GM23338 (cell line): ENCODE measurements at regions not wholly inside any gene's neighbourhood (a gene's known extent, or its start where the extent isn't known, plus 50 kb on each side); places are given as distances from the start of the nearest gene placed in this dataset.

ENCODE experiments used
- CREB1 ChIP-seq: fragments of 250-450 bp; sonication (Bioruptor Pico); IDR thresholded peaks from 2 replicates; pipeline ENCODE4 v1.5.0; 2020; ENCODE audit warnings: low read depth, mild to moderate bottlenecking, moderate library complexity
- EZH2 ChIP-seq: fragments of 200-600 bp; sonication (generic); IDR thresholded peaks from one replicate; pipeline ENCODE4 v1.8.0; 2017; ENCODE audit warnings: antibody characterized with exemption, mild to moderate bottlenecking, low read depth; ENCODE audit not compliant: unreplicated experiment
- POLR2AphosphoS5 ChIP-seq: IDR thresholded peaks from 2 replicates; pipeline ENCODE4 v1.6.1; 2016; ENCODE audit warnings: antibody characterized with exemption, low read depth
- TF ChIP-seq, protein P1 (sequence below), 2 experiments: fragments of 200-600 bp in 1 of 2; sonication (generic) in 1 of 2; conservative IDR thresholded peaks; 2 replicates each; pipeline versions ENCODE4 v1.5.1 to v1.6.1; 2016 to 2017; ENCODE audit warnings: antibody characterized with exemption in 2 of 2, low read depth in 2 of 2, mild to moderate bottlenecking in 2 of 2, moderate library complexity in 1 of 2

GRCh38 chr10:78460204-78460603, 426.5 kb downstream of the RPS24 start:
- TF ChIP-seq, protein P1, sequence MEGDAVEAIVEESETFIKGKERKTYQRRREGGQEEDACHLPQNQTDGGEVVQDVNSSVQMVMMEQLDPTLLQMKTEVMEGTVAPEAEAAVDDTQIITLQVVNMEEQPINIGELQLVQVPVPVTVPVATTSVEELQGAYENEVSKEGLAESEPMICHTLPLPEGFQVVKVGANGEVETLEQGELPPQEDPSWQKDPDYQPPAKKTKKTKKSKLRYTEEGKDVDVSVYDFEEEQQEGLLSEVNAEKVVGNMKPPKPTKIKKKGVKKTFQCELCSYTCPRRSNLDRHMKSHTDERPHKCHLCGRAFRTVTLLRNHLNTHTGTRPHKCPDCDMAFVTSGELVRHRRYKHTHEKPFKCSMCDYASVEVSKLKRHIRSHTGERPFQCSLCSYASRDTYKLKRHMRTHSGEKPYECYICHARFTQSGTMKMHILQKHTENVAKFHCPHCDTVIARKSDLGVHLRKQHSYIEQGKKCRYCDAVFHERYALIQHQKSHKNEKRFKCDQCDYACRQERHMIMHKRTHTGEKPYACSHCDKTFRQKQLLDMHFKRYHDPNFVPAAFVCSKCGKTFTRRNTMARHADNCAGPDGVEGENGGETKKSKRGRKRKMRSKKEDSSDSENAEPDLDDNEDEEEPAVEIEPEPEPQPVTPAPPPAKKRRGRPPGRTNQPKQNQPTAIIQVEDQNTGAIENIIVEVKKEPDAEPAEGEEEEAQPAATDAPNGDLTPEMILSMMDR (conservative IDR thresholded peaks at IDR 0.05; ENCODE audit: low read depth in 2 of 2), result no peak
- TF ChIP-seq CREB1, result no peak
- no peak for TF ChIP-seq POLR2AphosphoS5
- no peak for TF ChIP-seq EZH2
